Mammary epithelial cell (primary cell): ENCODE measurements at regions not wholly inside any gene's neighbourhood (a gene's known extent, or its start where the extent isn't known, plus 50 kb on each side); places are given as distances from the start of the nearest gene placed in this dataset.

ENCODE experiments used
- CTCF ChIP-seq, 2 donors: IDR thresholded peaks in 1 of 2; conservative IDR thresholded peaks in 1 of 2; 2 replicates each; pipeline ENCODE4 v1.5.1; 2011 to 2012; ENCODE audit warnings: inconsistent platforms in 2 of 2, low read length in 2 of 2, mild to moderate bottlenecking in 2 of 2, control low read depth in 1 of 2, low read depth in 1 of 2; ENCODE audit not compliant: insufficient read depth in 1 of 2; ENCODE audit errors: extremely low read depth in 1 of 2
- EZH2 ChIP-seq: IDR thresholded peaks from 2 replicates; pipeline ENCODE4 v1.6.1; 2012; ENCODE audit warnings: low read length, inconsistent platforms, borderline replicate concordance

GRCh38 chr3:59696783-59697182 is 647.0 kb upstream of the CFAP20DC start:
- TF ChIP-seq CTCF (conservative IDR thresholded peaks at IDR 0.05 in 1 of 2, IDR thresholded peaks at IDR 0.05 in 1 of 2; ENCODE audit: extremely low read depth in 1 of 2, insufficient read depth in 1 of 2, low read depth in 1 of 2, low read length in 2 of 2) (no peak), EZH2 (no peak)
